ENCODE measurements at regions not wholly inside any gene's neighbourhood (a gene's known extent, or its start where the extent isn't known, plus 50 kb on each side); places are given as distances from the start of the nearest gene placed in this dataset.

GRCh38 chr3:144995856-144996255 is 1024.2 kb downstream of the DIPK2A start:
- Histone ChIP-seq H3K36me3 (ENCODE audit: insufficient read depth, low read length) (no peaks in the 10 kb centered on the region), H2AFZ (ENCODE audit: low read length) (no peak overlapping the region), H3K79me2 (ENCODE audit: insufficient read depth, low read length) (no peaks in the 10 kb centered on the region), H3K9me2 (ENCODE audit: low read depth, low read length) (no peaks in the 10 kb centered on the region), H3F3A (ENCODE audit: insufficient read depth, low read length) (no peaks in the 10 kb centered on the region), H3K9ac (ENCODE audit: low read length) (no peak overlapping the region), H3K4me3 (ENCODE audit: low read depth, low read length, poor library complexity, severe bottlenecking) (no peak overlapping the region), H3K9me3 (ENCODE audit: low read length) (no peaks in the 10 kb centered on the region), H3K4me1 (ENCODE audit: insufficient read depth, low read length, severe bottlenecking) (no peaks in the 10 kb centered on the region), H3K27ac (ENCODE audit: low read depth, low read length, poor library complexity, severe bottlenecking) (no peak overlapping the region), H4K20me1 (ENCODE audit: insufficient read depth, low read length) (no peaks in the 10 kb centered on the region), H3K4me2 (ENCODE audit: low read length) (no peak overlapping the region), H3K27me3 (ENCODE audit: insufficient read depth, low read length) (no peaks in the 10 kb centered on the region)
- no peak for TF ChIP-seq EZH2 (IDR thresholded peaks at IDR 0.05; ENCODE audit: borderline replicate concordance, low read length)
- no peak for TF ChIP-seq CTCF (IDR thresholded peaks at IDR 0.05; ENCODE audit: low read length)

GRCh38 chr3:145005427-145005826 is 1033.8 kb downstream of the DIPK2A start:
- Histone ChIP-seq H2AFZ (ENCODE audit: low read length) (no peak overlapping the region), H3F3A (ENCODE audit: insufficient read depth, low read length) (no peaks in the 10 kb centered on the region), H3K36me3 (ENCODE audit: insufficient read depth, low read length) (no peaks in the 10 kb centered on the region), H3K9ac (ENCODE audit: low read length) (no peak overlapping the region), H3K27ac (ENCODE audit: low read depth, low read length, poor library complexity, severe bottlenecking) (no peak overlapping the region), H3K27me3 (ENCODE audit: insufficient read depth, low read length) (no peaks in the 10 kb centered on the region), H3K4me1 (ENCODE audit: insufficient read depth, low read length, severe bottlenecking) (no peaks in the 10 kb centered on the region), H4K20me1 (ENCODE audit: insufficient read depth, low read length) (no peaks in the 10 kb centered on the region), H3K4me2 (ENCODE audit: low read length) (no peak overlapping the region), H3K9me2 (ENCODE audit: low read depth, low read length) (no peaks in the 10 kb centered on the region), H3K4me3 (ENCODE audit: low read depth, low read length, poor library complexity, severe bottlenecking) (no peak overlapping the region), H3K9me3 (ENCODE audit: low read length) (0 out of 2 replicates have a peak, but pooled peaks cover 7% of the 10 kb centered on the region), H3K79me2 (ENCODE audit: insufficient read depth, low read length) (no peaks in the 10 kb centered on the region)
- TF ChIP-seq CTCF (IDR thresholded peaks at IDR 0.05; ENCODE audit: low read length) (no peak), EZH2 (IDR thresholded peaks at IDR 0.05; ENCODE audit: borderline replicate concordance, low read length) (no peak)

- Histone ChIP-seq H3K4me2 (ENCODE audit: low read length) (no peak overlapping the region), H4K20me1 (ENCODE audit: insufficient read depth, low read length) (no peaks in the 10 kb centered on the region), H3K27ac (ENCODE audit: low read depth, low read length, poor library complexity, severe bottlenecking) (no peak overlapping the region), H3F3A (ENCODE audit: insufficient read depth, low read length) (no peaks in the 10 kb centered on the region), H3K36me3 (ENCODE audit: insufficient read depth, low read length) (no peaks in the 10 kb centered on the region), H3K9me3 (ENCODE audit: low read length) (0 out of 2 replicates have a peak, but pooled peaks cover 6% of the 10 kb centered on the region), H3K9me2 (ENCODE audit: low read depth, low read length) (no peaks in the 10 kb centered on the region), H2AFZ (ENCODE audit: low read length) (no peak overlapping the region), H3K27me3 (ENCODE audit: insufficient read depth, low read length) (no peaks in the 10 kb centered on the region), H3K4me1 (ENCODE audit: insufficient read depth, low read length, severe bottlenecking) (no peaks in the 10 kb centered on the region), H3K79me2 (ENCODE audit: insufficient read depth, low read length) (no peaks in the 10 kb centered on the region), H3K9ac (ENCODE audit: low read length) (no peak overlapping the region), H3K4me3 (ENCODE audit: low read depth, low read length, poor library complexity, severe bottlenecking) (no peak overlapping the region)
- TF ChIP-seq EZH2 (IDR thresholded peaks at IDR 0.05; ENCODE audit: borderline replicate concordance, low read length) (no peak), CTCF (IDR thresholded peaks at IDR 0.05; ENCODE audit: low read length) (no peak)
These were observed 1034.6 kb downstream of the DIPK2A start for GRCh38 chr3:145006271-145006670.
